GM12874 (cell line): ENCODE measurements at regions not wholly inside any gene's neighbourhood (a gene's known extent, or its start where the extent isn't known, plus 50 kb on each side); places are given as distances from the start of the nearest gene placed in this dataset.

Source experiments
- CTCF ChIP-seq: IDR thresholded peaks from 2 replicates; pipeline ENCODE4 v1.5.1; 2011; ENCODE audit warnings: low read depth, mild to moderate bottlenecking, control low read depth, low read length, moderate library complexity; ENCODE audit not compliant: insufficient read depth

GRCh38 chr9:12469084-12469483 is 224.1 kb upstream of the TYRP1 start:
- no peak for TF ChIP-seq CTCF

- TF ChIP-seq CTCF, result no peak
Measured at GRCh38 chr9:12494411-12494810, 198.8 kb upstream of the TYRP1 start.

- TF ChIP-seq CTCF, result no peak
Measured at GRCh38 chr9:12497790-12498189, 195.4 kb upstream of the TYRP1 start.

- TF ChIP-seq CTCF, result no peak
Measured at GRCh38 chr9:12502520-12502919, 190.7 kb upstream of the TYRP1 start.

GRCh38 chr9:12503606-12504122 is 189.5 kb upstream of the TYRP1 start:
- TF ChIP-seq CTCF, result no peak

- TF ChIP-seq CTCF, result no peak
Measured at GRCh38 chr9:12510551-12510950, 182.6 kb upstream of the TYRP1 start.

GRCh38 chr9:12511726-12512125 is 181.5 kb upstream of the TYRP1 start:
- no peak for TF ChIP-seq CTCF
